ENCODE measurements at regions not wholly inside any gene's neighbourhood (a gene's known extent, or its start where the extent isn't known, plus 50 kb on each side); places are given as distances from the start of the nearest gene placed in this dataset.
"Not testable (repeated sequence)": the region's sequence is repeated elsewhere in the genome, so short reads cannot be mapped to it uniquely, and the experiment has no call there.

- Mint-ChIP-seq H3K36me3 (ENCODE audit: unreplicated experiment) (no peaks in the 10 kb centered on the region), H3K9me3 (ENCODE audit: unreplicated experiment) (no peaks in the 10 kb centered on the region), H3K4me3 (ENCODE audit: unreplicated experiment) (no peak overlapping the region), H3K27ac (ENCODE audit: unreplicated experiment) (no peak overlapping the region), H3K27me3 (ENCODE audit: unreplicated experiment) (peaks cover 30% of the 10 kb centered on the region), H3K4me1 (ENCODE audit: unreplicated experiment) (no peaks in the 10 kb centered on the region)
- no peak for DNase-seq (ENCODE audit: extremely low spot score, unreplicated experiment)
- TF ChIP-seq, protein P1, sequence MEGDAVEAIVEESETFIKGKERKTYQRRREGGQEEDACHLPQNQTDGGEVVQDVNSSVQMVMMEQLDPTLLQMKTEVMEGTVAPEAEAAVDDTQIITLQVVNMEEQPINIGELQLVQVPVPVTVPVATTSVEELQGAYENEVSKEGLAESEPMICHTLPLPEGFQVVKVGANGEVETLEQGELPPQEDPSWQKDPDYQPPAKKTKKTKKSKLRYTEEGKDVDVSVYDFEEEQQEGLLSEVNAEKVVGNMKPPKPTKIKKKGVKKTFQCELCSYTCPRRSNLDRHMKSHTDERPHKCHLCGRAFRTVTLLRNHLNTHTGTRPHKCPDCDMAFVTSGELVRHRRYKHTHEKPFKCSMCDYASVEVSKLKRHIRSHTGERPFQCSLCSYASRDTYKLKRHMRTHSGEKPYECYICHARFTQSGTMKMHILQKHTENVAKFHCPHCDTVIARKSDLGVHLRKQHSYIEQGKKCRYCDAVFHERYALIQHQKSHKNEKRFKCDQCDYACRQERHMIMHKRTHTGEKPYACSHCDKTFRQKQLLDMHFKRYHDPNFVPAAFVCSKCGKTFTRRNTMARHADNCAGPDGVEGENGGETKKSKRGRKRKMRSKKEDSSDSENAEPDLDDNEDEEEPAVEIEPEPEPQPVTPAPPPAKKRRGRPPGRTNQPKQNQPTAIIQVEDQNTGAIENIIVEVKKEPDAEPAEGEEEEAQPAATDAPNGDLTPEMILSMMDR (IDR thresholded peaks at IDR 0.05) = no peak
These were observed 73.3 kb upstream of the UBE2E2 start for GRCh38 chr3:23129817-23130216.

DNA sequence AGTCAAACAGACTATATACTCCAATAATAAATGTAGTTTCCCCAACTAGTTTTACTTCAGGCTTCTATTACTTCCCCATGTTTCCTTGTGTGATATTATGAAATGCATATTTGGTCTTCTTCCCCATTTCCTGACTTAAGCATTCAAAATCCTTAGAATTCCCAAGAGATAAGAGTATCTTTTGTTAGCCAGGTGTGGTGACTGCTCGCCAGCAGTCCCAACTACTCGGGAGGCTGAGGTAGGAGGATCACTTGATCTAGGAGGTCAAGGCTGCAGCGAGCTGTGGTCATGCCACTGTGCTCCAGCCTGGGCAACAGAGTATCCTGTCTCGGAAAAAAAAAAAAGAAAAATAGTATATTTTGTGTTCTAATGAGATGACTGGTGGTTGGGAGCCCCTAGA is 72.7 kb upstream of the UBE2E2 start:
- no peaks in the 10 kb centered on the region for H3K4me1 Mint-ChIP-seq (ENCODE audit: unreplicated experiment)
- no peak for DNase-seq (ENCODE audit: extremely low spot score, unreplicated experiment)
- TF ChIP-seq, protein P1 (IDR thresholded peaks at IDR 0.05) = no peak
- peaks cover 29% of the 10 kb centered on the region for H3K27me3 Mint-ChIP-seq (ENCODE audit: unreplicated experiment)
- no peaks in the 10 kb centered on the region for H3K9me3 Mint-ChIP-seq (ENCODE audit: unreplicated experiment)
- H3K4me3 Mint-ChIP-seq (ENCODE audit: unreplicated experiment) = no peak overlapping the region
- H3K27ac Mint-ChIP-seq (ENCODE audit: unreplicated experiment) = no peak overlapping the region
- H3K36me3 Mint-ChIP-seq (ENCODE audit: unreplicated experiment) = no peaks in the 10 kb centered on the region

GRCh38 chr3:23135026-23135785 is 67.9 kb upstream of the UBE2E2 start:
- H3K4me1 Mint-ChIP-seq (ENCODE audit: unreplicated experiment) = no peaks in the 10 kb centered on the region
- H3K36me3 Mint-ChIP-seq (ENCODE audit: unreplicated experiment) = peaks cover 5% of the 10 kb centered on the region
- no peak for DNase-seq (ENCODE audit: extremely low spot score, unreplicated experiment)
- peaks cover 13% of the 10 kb centered on the region for H3K27me3 Mint-ChIP-seq (ENCODE audit: unreplicated experiment)
- H3K4me3 Mint-ChIP-seq (ENCODE audit: unreplicated experiment) = no peak overlapping the region
- H3K9me3 Mint-ChIP-seq (ENCODE audit: unreplicated experiment) = no peaks in the 10 kb centered on the region
- TF ChIP-seq, protein P1 (IDR thresholded peaks at IDR 0.05) = no peak
- H3K27ac Mint-ChIP-seq (ENCODE audit: unreplicated experiment) = no peak overlapping the region

DNA sequence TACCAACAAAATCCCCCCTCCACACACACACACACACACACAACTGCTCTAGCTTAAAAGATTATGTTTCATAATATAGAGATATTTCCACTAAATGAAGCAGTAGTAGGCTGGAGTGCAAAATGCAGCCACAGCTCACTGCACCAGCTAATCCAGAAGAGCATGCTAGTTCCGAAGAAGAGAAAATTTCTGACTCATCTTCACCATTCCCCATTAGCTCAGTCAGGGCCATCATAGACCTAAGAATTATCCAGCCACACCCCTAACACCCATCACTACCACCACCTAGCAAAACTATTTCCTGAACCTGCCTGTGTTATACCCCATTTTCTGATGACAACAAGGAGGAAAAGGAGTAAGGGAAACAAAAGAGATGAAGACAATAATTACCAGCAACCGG is 67.1 kb upstream of the UBE2E2 start:
- no peak overlapping the region for H3K4me3 Mint-ChIP-seq (ENCODE audit: unreplicated experiment)
- H3K4me1 Mint-ChIP-seq (ENCODE audit: unreplicated experiment) = no peaks in the 10 kb centered on the region
- no peak overlapping the region for H3K27ac Mint-ChIP-seq (ENCODE audit: unreplicated experiment)
- TF ChIP-seq, protein P1 (IDR thresholded peaks at IDR 0.05) = no peak
- peaks cover 5% of the 10 kb centered on the region for H3K36me3 Mint-ChIP-seq (ENCODE audit: unreplicated experiment)
- DNase-seq (ENCODE audit: extremely low spot score, unreplicated experiment) = no peak
- no peaks in the 10 kb centered on the region for H3K9me3 Mint-ChIP-seq (ENCODE audit: unreplicated experiment)
- peaks cover 13% of the 10 kb centered on the region for H3K27me3 Mint-ChIP-seq (ENCODE audit: unreplicated experiment)

GRCh38 chr3:23144051-23144450 is 59.1 kb upstream of the UBE2E2 start:
- H3K4me1 Mint-ChIP-seq (ENCODE audit: unreplicated experiment); H3K36me3 Mint-ChIP-seq (ENCODE audit: unreplicated experiment); DNase-seq (ENCODE audit: extremely low spot score, unreplicated experiment); H3K27ac Mint-ChIP-seq (ENCODE audit: unreplicated experiment); H3K9me3 Mint-ChIP-seq (ENCODE audit: unreplicated experiment); H3K4me3 Mint-ChIP-seq (ENCODE audit: unreplicated experiment): not testable (repeated sequence)
- H3K27me3 Mint-ChIP-seq (ENCODE audit: unreplicated experiment) = peaks cover 24% of the 10 kb centered on the region
